Upper lobe of right lung (tissue), 1 donor: ENCODE measurements at regions not wholly inside any gene's neighbourhood (a gene's known extent, or its start where the extent isn't known, plus 50 kb on each side); places are given as distances from the start of the nearest gene placed in this dataset.
A peak's percentile ranks its signal among the peaks of the same experiment; 100 is the strongest.

Experiments
- ATAC-seq: fragments of 200-7000 bp; cut with Tn5 transposase; one replicate; pipeline ENCODE4 v1.9.1; 2020; ENCODE audit warnings: mild to moderate bottlenecking, moderate library complexity
- DNase-seq: peaks from one replicate; pipeline ENCODE4 v3.0.0-alpha.2; 2020
- H3K27ac ChIP-seq: fragments of 200-600 bp; one replicate; pipeline ENCODE4 v1.8.0; 2022
- H3K27me3 ChIP-seq: fragments of 200-600 bp; one replicate; pipeline ENCODE4 v1.8.0; 2022; ENCODE audit warnings: mild to moderate bottlenecking
- H3K36me3 ChIP-seq: fragments of 200-600 bp; one replicate; pipeline ENCODE4 v1.8.0; 2022
- H3K4me1 ChIP-seq: fragments of 200-600 bp; one replicate; pipeline ENCODE4 v1.8.0; 2022
- H3K4me3 ChIP-seq: fragments of 200-600 bp; one replicate; pipeline ENCODE4 v1.8.0; 2022; ENCODE audit warnings: mild to moderate bottlenecking
- H3K9me3 ChIP-seq: fragments of 200-600 bp; one replicate; pipeline ENCODE4 v1.8.0; 2022
- CTCF ChIP-seq: fragments of 200-600 bp; IDR thresholded peaks from one replicate; pipeline ENCODE4 v1.8.0; 2022; ENCODE audit warnings: antibody characterized with exemption
- intact Hi-C: fragments of 100-400 bp; cut with DNase I; formaldehyde crosslinking; loops from one replicate; pipeline ENCODE4 v1.11.0; 2022
- donor health status: DM: no; HTN: yes; CAD: no; lungs with severe emphysema.

- no peak for DNase-seq
- intact Hi-C loops, result no loop called here
- no peak for ATAC-seq
Observed at GRCh38 chr11:70486731-70487130, 88.4 kb downstream of the CTTN start.

GRCh38 chr11:70487160-70487559 lies 88.8 kb downstream of the CTTN start:
- TF ChIP-seq CTCF, result no peak
- intact Hi-C loops, result no loop called here
- ATAC-seq, result no peak
- H3K9me3 ChIP-seq, result no peaks in the 10 kb centered on the region
- H3K4me3 ChIP-seq, result no peak overlapping the region
- no peaks in the 10 kb centered on the region for H3K36me3 ChIP-seq
- no peak for DNase-seq
- H3K4me1 ChIP-seq, result peaks cover 3% of the 10 kb centered on the region
- no peaks in the 10 kb centered on the region for H3K27me3 ChIP-seq
- H3K27ac ChIP-seq, result no peak overlapping the region

More at GRCh38 chr11:70486731-70487130, 88.4 kb downstream of the CTTN start:
- no peak overlapping the region for H3K27ac ChIP-seq
- TF ChIP-seq CTCF, result no peak
- H3K36me3 ChIP-seq, result no peaks in the 10 kb centered on the region
- no peak overlapping the region for H3K4me3 ChIP-seq
- no peaks in the 10 kb centered on the region for H3K27me3 ChIP-seq
- no peaks in the 10 kb centered on the region for H3K9me3 ChIP-seq
- H3K4me1 ChIP-seq, result peaks cover 3% of the 10 kb centered on the region

GRCh38 chr11:70487756-70488155 lies 89.4 kb downstream of the CTTN start:
- TF ChIP-seq CTCF, result no peak
- DNase-seq, result no peak

GRCh38 chr11:70488171-70488703 lies 89.9 kb downstream of the CTTN start:
- no peak for TF ChIP-seq CTCF
- no peak overlapping the region for H3K27ac ChIP-seq
- no peaks in the 10 kb centered on the region for H3K36me3 ChIP-seq
- ATAC-seq (no peak), DNase-seq (no peak)
- H3K4me1 ChIP-seq, result no peaks in the 10 kb centered on the region
- no peaks in the 10 kb centered on the region for H3K9me3 ChIP-seq
- intact Hi-C loops, result no loop called here
- H3K27me3 ChIP-seq, result no peaks in the 10 kb centered on the region
- H3K4me3 ChIP-seq, result no peak overlapping the region

More at GRCh38 chr11:70487756-70488155, 89.4 kb downstream of the CTTN start:
- ATAC-seq, result no peak
- H3K4me1 ChIP-seq, result peaks cover under 1% of the 10 kb centered on the region
- H3K9me3 ChIP-seq, result no peaks in the 10 kb centered on the region
- intact Hi-C loops, result no loop called here
- H3K4me3 ChIP-seq, result no peak overlapping the region
- no peaks in the 10 kb centered on the region for H3K36me3 ChIP-seq
- no peak overlapping the region for H3K27ac ChIP-seq
- H3K27me3 ChIP-seq, result no peaks in the 10 kb centered on the region

GRCh38 chr11:70489276-70489675 lies 90.9 kb downstream of the CTTN start:
- no peak for TF ChIP-seq CTCF
- ATAC-seq (no peak), DNase-seq (peak; percentile 32)
- Histone ChIP-seq H3K4me1 (no peaks in the 10 kb centered on the region), H3K9me3 (no peaks in the 10 kb centered on the region), H3K36me3 (no peaks in the 10 kb centered on the region), H3K27ac (no peak overlapping the region), H3K27me3 (no peaks in the 10 kb centered on the region), H3K4me3 (no peak overlapping the region)
- intact Hi-C loops, result no loop called here

- DNase-seq (peak; percentile 30), ATAC-seq (no peak)
- no peaks in the 10 kb centered on the region for H3K36me3 ChIP-seq
- no peak overlapping the region for H3K4me3 ChIP-seq
- H3K27ac ChIP-seq, result no peak overlapping the region
- H3K4me1 ChIP-seq, result no peaks in the 10 kb centered on the region
- H3K9me3 ChIP-seq, result no peaks in the 10 kb centered on the region
- TF ChIP-seq CTCF, result no peak
- no peaks in the 10 kb centered on the region for H3K27me3 ChIP-seq
- intact Hi-C loops, result no loop called here
Observed at GRCh38 chr11:70490208-70490607, 91.9 kb downstream of the CTTN start.
